ENCODE measurements at regions not wholly inside any gene's neighbourhood (a gene's known extent, or its start where the extent isn't known, plus 50 kb on each side); places are given as distances from the start of the nearest gene placed in this dataset.

GRCh38 chr17:14940108-14940937 lies 324.8 kb downstream of the PMP22 start:
- DNase-seq, result no peak

GRCh38 chr17:14935845-14936485 lies 329.2 kb downstream of the PMP22 start:
- no peak for DNase-seq

GRCh38 chr17:14935139-14935841 lies 329.8 kb downstream of the PMP22 start:
- no peak for DNase-seq

- no peak for DNase-seq
Measured at GRCh38 chr17:14933676-14934075, 331.4 kb downstream of the PMP22 start.

GRCh38 chr17:14926526-14927122 lies 338.5 kb downstream of the PMP22 start:
- peak in 5 of 6 experiments; percentile 10 to 64 (median 32) for DNase-seq

GRCh38 chr17:14926073-14926472 lies 339.1 kb downstream of the PMP22 start:
- no peak for DNase-seq

- DNase-seq, result no peak
Measured at GRCh38 chr17:14925498-14925897, 339.6 kb downstream of the PMP22 start.

DNA sequence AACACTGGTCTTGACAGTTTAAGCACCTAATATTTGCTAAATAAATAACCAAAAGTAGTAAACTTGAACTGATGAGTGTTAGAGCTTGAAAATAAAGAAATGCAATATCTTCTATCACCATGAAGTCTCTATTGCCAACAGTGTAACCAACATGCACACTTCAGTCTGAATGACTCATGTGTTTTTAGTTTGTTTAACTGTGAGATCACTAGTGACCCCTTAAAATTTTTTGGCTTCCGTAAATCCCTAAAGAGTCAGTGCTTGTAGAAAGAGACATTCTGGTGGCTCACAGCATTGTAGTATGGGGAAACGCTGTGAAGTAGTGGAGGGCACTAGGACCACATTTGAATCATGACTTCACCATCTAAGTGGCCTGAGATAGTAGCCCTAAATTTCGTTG lies 341.1 kb downstream of the PMP22 start:
- no peak for DNase-seq

GRCh38 chr17:14922411-14922810 lies 342.7 kb downstream of the PMP22 start:
- no peak for DNase-seq

GRCh38 chr17:14921936-14922335 lies 343.2 kb downstream of the PMP22 start:
- no peak for DNase-seq

- no peak for DNase-seq
Measured at GRCh38 chr17:14919631-14920213, 345.4 kb downstream of the PMP22 start.

GRCh38 chr17:14919094-14919493 lies 346.0 kb downstream of the PMP22 start:
- no peak for DNase-seq

DNA sequence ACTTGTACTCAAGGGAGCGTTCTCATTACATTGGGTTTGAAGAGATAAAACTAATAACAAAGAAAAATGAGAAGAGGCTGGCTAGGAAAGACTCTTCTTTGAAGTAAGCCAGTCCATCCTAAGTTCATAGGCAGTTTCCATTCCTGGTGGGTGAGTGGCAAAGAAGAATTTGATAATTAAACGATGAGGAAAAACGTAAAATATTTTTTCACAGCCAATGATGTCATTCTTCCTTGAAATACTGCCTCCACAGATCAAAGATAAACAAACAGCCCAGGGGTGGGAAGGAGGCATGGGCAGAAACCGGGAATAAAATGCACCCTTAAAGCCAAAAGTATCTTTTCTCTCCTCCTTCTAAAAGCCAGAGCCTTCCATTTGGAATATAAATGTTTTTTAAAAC lies 346.6 kb downstream of the PMP22 start:
- no peak for DNase-seq

DNA sequence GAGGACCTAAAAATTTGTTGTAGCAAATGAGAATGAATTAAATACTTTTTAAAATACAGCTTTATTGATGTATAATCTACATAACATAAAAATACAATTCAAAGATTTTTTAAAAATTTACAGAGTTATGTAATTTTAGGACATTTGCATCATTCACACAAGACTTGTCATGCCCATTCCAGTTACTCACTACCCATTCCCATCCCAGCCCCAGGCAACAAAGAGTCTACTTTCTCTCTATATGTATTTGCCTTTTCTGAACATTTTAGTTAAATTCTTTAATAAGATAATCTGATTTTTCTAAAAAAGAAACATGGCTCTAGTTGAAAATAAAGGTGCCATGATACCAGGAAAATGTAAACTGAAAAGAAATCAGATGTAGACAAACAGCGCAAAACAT lies 354.2 kb downstream of the PMP22 start:
- no peak for DNase-seq

DNA sequence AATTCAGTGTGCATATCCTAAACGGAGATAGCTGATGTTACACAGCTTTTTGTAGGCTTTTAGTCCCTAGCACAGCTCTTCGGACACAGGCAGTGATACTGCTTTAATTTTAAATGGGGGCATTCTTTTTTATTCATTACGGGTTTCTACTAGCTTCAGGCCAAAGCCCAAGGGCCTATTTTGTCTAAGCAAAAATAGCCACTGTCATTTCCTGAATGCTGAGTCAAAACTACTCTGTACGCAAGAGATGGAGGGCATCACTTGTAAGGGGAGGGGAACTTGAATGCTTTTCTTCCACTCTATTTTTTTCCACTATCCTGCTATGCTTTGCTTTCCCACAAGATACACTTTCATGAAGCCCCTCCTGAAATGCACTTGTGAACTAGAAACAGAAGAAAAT lies 360.7 kb downstream of the PMP22 start:
- no peak for DNase-seq

GRCh38 chr17:14903854-14904253 lies 361.3 kb downstream of the PMP22 start:
- DNase-seq, result no peak

DNA sequence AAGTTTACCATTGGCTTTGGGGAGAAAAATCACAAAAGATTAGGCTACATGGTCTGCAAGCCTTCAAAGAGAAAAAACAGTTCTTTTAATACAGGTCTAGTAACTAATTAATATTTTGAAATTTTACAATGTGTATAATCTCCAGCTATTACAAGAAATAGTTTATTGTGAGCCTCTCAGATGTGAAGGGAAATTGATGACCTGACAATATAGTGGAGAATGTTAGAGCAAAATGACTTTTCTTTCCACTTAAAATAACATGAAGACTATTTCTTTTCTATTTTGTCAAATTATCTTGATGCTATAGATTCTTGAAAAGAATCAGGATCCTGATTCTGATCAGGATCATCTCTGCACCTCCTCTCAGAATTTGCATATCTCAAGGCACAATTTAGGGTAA lies 362.3 kb downstream of the PMP22 start:
- no peak for DNase-seq

GRCh38 chr17:14902297-14902696 lies 362.8 kb downstream of the PMP22 start:
- DNase-seq, result no peak

- no peak for DNase-seq
Measured at GRCh38 chr17:14901376-14901775, 363.8 kb downstream of the PMP22 start.

DNA sequence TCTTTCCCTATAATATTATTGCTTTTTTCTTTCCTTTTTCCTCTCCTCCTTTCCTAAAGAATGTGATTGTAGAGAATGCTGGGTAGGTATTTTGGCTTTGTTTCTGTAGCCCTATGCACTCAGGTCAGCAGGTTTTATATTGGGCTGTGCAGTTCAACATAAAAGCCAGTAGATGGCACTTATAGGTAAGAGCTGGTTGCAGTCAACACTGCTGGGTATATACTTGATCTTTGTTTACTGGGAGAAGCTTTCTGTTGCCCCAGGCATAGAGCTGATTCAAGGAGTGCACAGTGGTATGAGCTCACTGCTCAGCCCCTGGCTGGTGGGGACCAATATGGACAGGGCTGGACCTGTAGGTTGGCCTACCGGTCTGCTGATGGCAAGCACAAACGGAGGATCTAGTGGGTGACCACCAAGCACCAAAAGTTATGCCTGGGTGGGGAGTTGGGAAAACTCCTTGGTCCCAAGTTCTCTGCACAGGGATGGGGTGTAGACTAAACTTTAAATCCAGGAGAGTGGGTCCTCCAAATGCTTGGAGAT lies 378.9 kb downstream of the PMP22 start:
- DNase-seq, result no peak

DNA sequence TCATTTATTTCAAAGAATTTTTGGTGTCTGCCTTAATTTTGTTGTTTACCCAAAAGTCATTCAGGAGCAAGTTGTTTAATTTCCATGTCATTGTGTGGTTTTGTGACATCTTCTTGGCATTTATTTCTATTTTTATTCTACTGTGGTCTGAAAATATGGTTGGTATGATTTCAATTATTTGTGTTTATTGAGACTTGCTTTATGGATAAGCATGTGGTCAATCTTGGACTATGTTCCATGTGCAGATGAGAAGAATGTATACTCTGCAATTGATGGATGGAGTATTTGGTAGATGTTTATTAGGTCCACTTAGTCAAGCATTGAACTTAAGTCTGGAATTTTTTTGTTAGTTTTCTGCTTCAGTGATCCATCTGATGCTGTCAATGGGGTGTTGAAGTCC lies 383.0 kb downstream of the PMP22 start:
- DNase-seq, result no peak

DNA sequence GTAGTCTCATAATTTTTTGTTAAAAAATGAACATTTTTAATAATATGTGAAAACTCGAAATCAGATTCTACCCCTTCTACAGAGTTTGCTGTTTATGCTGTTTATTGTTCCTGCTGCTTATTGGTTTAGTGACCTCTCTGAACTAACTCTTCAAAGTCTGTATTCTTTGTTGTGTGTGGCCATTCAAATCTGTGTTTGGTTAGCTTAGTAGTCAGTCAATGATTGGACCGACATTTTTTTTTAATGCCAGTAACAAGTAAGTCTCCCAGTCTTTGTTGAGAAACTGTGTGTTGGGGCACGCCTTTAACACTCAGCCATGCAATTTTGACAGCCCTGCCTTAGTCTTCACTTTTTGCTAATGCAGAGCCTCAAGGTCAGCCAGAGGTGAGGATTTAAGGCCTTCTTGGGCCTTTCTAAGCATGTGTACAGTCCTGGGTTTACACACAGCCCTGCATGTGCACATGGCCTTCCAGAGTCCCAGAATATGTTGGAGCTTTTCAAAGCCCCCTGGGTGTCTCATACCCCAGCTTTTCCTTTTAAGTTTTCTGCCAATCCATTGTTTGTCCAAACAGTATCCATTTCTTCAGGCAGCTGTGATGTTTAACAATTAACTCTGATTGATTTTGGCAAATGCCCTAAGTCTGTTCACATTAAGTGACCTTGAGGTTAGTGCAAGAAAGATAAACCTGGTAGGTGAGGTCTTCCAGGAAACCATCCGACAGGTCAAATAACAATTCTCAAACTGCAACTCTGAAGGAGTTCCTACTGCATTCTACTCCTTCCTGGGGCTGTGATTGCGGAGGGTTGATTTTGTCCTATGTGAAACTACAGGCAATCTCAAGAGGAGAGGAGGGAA lies 389.3 kb downstream of the PMP22 start:
- no peak for DNase-seq

Measured in stimulated activated naive CD4-positive, alpha-beta T cell (primary cell).